ENCODE measurements at regions not wholly inside any gene's neighbourhood (a gene's known extent, or its start where the extent isn't known, plus 50 kb on each side); places are given as distances from the start of the nearest gene placed in this dataset.

GRCh38 chr11:92888696-92889095, 80.8 kb upstream of the MTNR1B start:
- TF ChIP-seq CTCF (IDR thresholded peaks at IDR 0.05) (no peak), POLR2A (IDR thresholded peaks at IDR 0.05) (no peak)

Data from esophagus squamous epithelium (tissue), 4 donors.